CD4-positive, alpha-beta T cell treated with Interleukin-17A for 4 hours (primary cell): ENCODE measurements at regions not wholly inside any gene's neighbourhood (a gene's known extent, or its start where the extent isn't known, plus 50 kb on each side); places are given as distances from the start of the nearest gene placed in this dataset.
"Not testable (repeated sequence)": the region's sequence is repeated elsewhere in the genome, so short reads cannot be mapped to it uniquely, and the experiment has no call there.

Experiments used
- DNase-seq: peaks from one replicate; pipeline ENCODE4 v3.0.0-alpha.2; 2020; ENCODE audit warnings: mixed read lengths

- no peak for DNase-seq
These were observed 273.3 kb downstream of the NSUN3 start for GRCh38 chr3:94336046-94336753.

GRCh38 chr3:94345101-94345500 lies 282.2 kb downstream of the NSUN3 start:
- DNase-seq: no peak

- DNase-seq: no peak
These were observed 286.5 kb downstream of the NSUN3 start for GRCh38 chr3:94349310-94349878.

- DNase-seq: no peak
These were observed 293.7 kb downstream of the NSUN3 start for GRCh38 chr3:94356581-94356980.

GRCh38 chr3:94359996-94360395 lies 297.1 kb downstream of the NSUN3 start:
- no peak for DNase-seq

GRCh38 chr3:94360987-94361386 lies 298.1 kb downstream of the NSUN3 start:
- DNase-seq: no peak

GRCh38 chr3:94362393-94362792 lies 299.5 kb downstream of the NSUN3 start:
- no peak for DNase-seq

- DNase-seq: no peak
These were observed 302.1 kb downstream of the NSUN3 start for GRCh38 chr3:94365006-94365405.

- DNase-seq: no peak
These were observed 309.2 kb downstream of the NSUN3 start for GRCh38 chr3:94372026-94372425.

- DNase-seq: no peak
These were observed 310.6 kb downstream of the NSUN3 start for GRCh38 chr3:94373456-94373855.

- no peak for DNase-seq
These were observed 311.7 kb downstream of the NSUN3 start for GRCh38 chr3:94374439-94375161.

- not testable (repeated sequence) for DNase-seq
These were observed 314.3 kb downstream of the NSUN3 start for GRCh38 chr3:94377123-94377696.

GRCh38 chr3:94377863-94378262 lies 315.0 kb downstream of the NSUN3 start:
- DNase-seq: not testable (repeated sequence)

GRCh38 chr3:94378322-94378721 lies 315.5 kb downstream of the NSUN3 start:
- no peak for DNase-seq

- DNase-seq: no peak
These were observed 316.4 kb downstream of the NSUN3 start for GRCh38 chr3:94379264-94379663.

GRCh38 chr3:94394885-94395284 lies 332.0 kb downstream of the NSUN3 start:
- no peak for DNase-seq

- no peak for DNase-seq
These were observed 333.0 kb downstream of the NSUN3 start for GRCh38 chr3:94395851-94396250.

GRCh38 chr3:94398036-94398435 lies 335.2 kb downstream of the NSUN3 start:
- no peak for DNase-seq

- DNase-seq: no peak
These were observed 338.6 kb downstream of the NSUN3 start for GRCh38 chr3:94401466-94401865.

- DNase-seq: no peak
These were observed 339.3 kb downstream of the NSUN3 start for GRCh38 chr3:94402126-94402525.

GRCh38 chr3:94405258-94406035 lies 342.6 kb downstream of the NSUN3 start:
- no peak for DNase-seq

- DNase-seq: no peak
These were observed 343.7 kb downstream of the NSUN3 start for GRCh38 chr3:94406595-94406994.

GRCh38 chr3:94412936-94413335 lies 350.1 kb downstream of the NSUN3 start:
- DNase-seq: not testable (repeated sequence)
